ENCODE measurements at regions not wholly inside any gene's neighbourhood (a gene's known extent, or its start where the extent isn't known, plus 50 kb on each side); places are given as distances from the start of the nearest gene placed in this dataset.

DNA sequence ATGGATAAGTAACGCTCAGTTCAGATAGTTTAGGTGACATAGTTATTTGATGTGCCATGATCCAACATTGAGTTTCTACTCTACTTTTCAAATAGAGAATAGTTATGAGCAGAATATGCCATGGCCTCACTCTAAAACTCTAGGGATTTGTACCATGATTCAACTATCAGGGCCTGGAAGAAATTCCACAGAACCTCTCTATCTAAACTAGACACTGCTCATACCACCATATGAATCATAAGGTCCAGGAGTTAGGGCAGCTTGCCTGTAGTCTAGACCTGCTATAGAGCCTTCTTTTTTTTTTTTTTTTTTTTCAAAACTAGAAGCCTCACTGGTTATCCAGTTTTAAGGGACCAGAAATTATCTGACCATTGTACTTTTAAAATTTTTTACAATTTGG is 571.8 kb upstream of the IMPG1 start:
- no peaks in the 10 kb centered on the region for H3K27me3 ChIP-seq (ENCODE audit: insufficient read depth, poor library complexity, severe bottlenecking)
- H3K4me1 ChIP-seq (ENCODE audit: insufficient read depth, poor library complexity, severe bottlenecking) = no peaks in the 10 kb centered on the region
- DNase-seq (ENCODE audit: low spot score) = no peak
- H3K9me3 ChIP-seq (ENCODE audit: severe bottlenecking) = no peaks in the 10 kb centered on the region
- no peak for ATAC-seq (ENCODE audit: low read depth)
- no peak overlapping the region for H3K27ac ChIP-seq (ENCODE audit: poor library complexity, severe bottlenecking)
- no peaks in the 10 kb centered on the region for H3K36me3 ChIP-seq (ENCODE audit: low read depth)
- TF ChIP-seq, protein P1, sequence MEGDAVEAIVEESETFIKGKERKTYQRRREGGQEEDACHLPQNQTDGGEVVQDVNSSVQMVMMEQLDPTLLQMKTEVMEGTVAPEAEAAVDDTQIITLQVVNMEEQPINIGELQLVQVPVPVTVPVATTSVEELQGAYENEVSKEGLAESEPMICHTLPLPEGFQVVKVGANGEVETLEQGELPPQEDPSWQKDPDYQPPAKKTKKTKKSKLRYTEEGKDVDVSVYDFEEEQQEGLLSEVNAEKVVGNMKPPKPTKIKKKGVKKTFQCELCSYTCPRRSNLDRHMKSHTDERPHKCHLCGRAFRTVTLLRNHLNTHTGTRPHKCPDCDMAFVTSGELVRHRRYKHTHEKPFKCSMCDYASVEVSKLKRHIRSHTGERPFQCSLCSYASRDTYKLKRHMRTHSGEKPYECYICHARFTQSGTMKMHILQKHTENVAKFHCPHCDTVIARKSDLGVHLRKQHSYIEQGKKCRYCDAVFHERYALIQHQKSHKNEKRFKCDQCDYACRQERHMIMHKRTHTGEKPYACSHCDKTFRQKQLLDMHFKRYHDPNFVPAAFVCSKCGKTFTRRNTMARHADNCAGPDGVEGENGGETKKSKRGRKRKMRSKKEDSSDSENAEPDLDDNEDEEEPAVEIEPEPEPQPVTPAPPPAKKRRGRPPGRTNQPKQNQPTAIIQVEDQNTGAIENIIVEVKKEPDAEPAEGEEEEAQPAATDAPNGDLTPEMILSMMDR (IDR thresholded peaks at IDR 0.05; ENCODE audit: poor library complexity, severe bottlenecking) = no peak
- no peak overlapping the region for H3K4me3 ChIP-seq (ENCODE audit: severe bottlenecking)

GRCh38 chr6:76639941-76640340 is 567.5 kb upstream of the IMPG1 start:
- Histone ChIP-seq H3K4me3 (ENCODE audit: severe bottlenecking) (no peak overlapping the region), H3K27ac (ENCODE audit: poor library complexity, severe bottlenecking) (no peak overlapping the region), H3K4me1 (ENCODE audit: insufficient read depth, poor library complexity, severe bottlenecking) (no peaks in the 10 kb centered on the region), H3K9me3 (ENCODE audit: severe bottlenecking) (no peaks in the 10 kb centered on the region), H3K27me3 (ENCODE audit: insufficient read depth, poor library complexity, severe bottlenecking) (no peaks in the 10 kb centered on the region), H3K36me3 (ENCODE audit: low read depth) (no peaks in the 10 kb centered on the region)
- no peak for DNase-seq (ENCODE audit: low spot score)
- TF ChIP-seq, protein P1 (IDR thresholded peaks at IDR 0.05; ENCODE audit: poor library complexity, severe bottlenecking) = no peak
- ATAC-seq (ENCODE audit: low read depth) = no peak

GRCh38 chr6:76634695-76635094 is 562.2 kb upstream of the IMPG1 start:
- DNase-seq (ENCODE audit: low spot score) = no peak
- H3K27ac ChIP-seq (ENCODE audit: poor library complexity, severe bottlenecking) = no peak overlapping the region
- H3K9me3 ChIP-seq (ENCODE audit: severe bottlenecking) = no peaks in the 10 kb centered on the region
- TF ChIP-seq, protein P1 (IDR thresholded peaks at IDR 0.05; ENCODE audit: poor library complexity, severe bottlenecking) = no peak
- ATAC-seq (ENCODE audit: low read depth) = no peak
- H3K27me3 ChIP-seq (ENCODE audit: insufficient read depth, poor library complexity, severe bottlenecking) = no peaks in the 10 kb centered on the region
- no peaks in the 10 kb centered on the region for H3K4me1 ChIP-seq (ENCODE audit: insufficient read depth, poor library complexity, severe bottlenecking)
- no peak overlapping the region for H3K4me3 ChIP-seq (ENCODE audit: severe bottlenecking)
- H3K36me3 ChIP-seq (ENCODE audit: low read depth) = no peaks in the 10 kb centered on the region

- TF ChIP-seq, protein P1 (IDR thresholded peaks at IDR 0.05; ENCODE audit: poor library complexity, severe bottlenecking) = no peak
- Histone ChIP-seq H3K36me3 (ENCODE audit: low read depth) (no peaks in the 10 kb centered on the region), H3K4me3 (ENCODE audit: severe bottlenecking) (no peak overlapping the region), H3K9me3 (ENCODE audit: severe bottlenecking) (no peaks in the 10 kb centered on the region), H3K4me1 (ENCODE audit: insufficient read depth, poor library complexity, severe bottlenecking) (no peaks in the 10 kb centered on the region), H3K27ac (ENCODE audit: poor library complexity, severe bottlenecking) (no peak overlapping the region), H3K27me3 (ENCODE audit: insufficient read depth, poor library complexity, severe bottlenecking) (no peaks in the 10 kb centered on the region)
- DNase-seq (ENCODE audit: low spot score) = no peak
- peak; percentile 55; the same call in 1 of the 3 replicates for ATAC-seq (ENCODE audit: low read depth)
Observed at GRCh38 chr6:76633259-76633658, 560.8 kb upstream of the IMPG1 start.

DNA sequence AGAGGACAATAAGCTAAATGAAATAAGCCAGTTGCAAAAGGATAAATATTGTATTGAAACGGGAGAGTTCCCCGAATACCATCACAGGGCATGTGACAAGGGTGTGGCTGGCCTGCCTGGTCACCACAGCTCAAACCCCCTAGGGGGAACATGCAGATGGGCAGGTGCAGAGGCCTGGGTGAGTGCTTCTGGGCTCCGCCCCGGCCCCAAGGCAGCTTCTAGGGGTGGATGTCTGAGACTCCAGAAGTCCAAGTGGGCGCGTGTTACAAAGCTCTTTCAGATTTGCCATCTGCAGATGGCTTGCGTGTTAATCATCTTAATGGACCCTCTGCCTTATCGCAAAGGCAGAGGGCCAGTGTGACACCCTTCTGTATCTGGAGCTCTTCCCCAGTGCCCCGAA is 559.2 kb upstream of the IMPG1 start:
- no peaks in the 10 kb centered on the region for H3K4me1 ChIP-seq (ENCODE audit: insufficient read depth, poor library complexity, severe bottlenecking)
- TF ChIP-seq, protein P1 (IDR thresholded peaks at IDR 0.05; ENCODE audit: poor library complexity, severe bottlenecking) = no peak
- H3K27me3 ChIP-seq (ENCODE audit: insufficient read depth, poor library complexity, severe bottlenecking) = no peaks in the 10 kb centered on the region
- no peak for ATAC-seq (ENCODE audit: low read depth)
- H3K4me3 ChIP-seq (ENCODE audit: severe bottlenecking) = no peak overlapping the region
- H3K27ac ChIP-seq (ENCODE audit: poor library complexity, severe bottlenecking) = no peak overlapping the region
- H3K9me3 ChIP-seq (ENCODE audit: severe bottlenecking) = no peaks in the 10 kb centered on the region
- no peak for DNase-seq (ENCODE audit: low spot score)
- no peaks in the 10 kb centered on the region for H3K36me3 ChIP-seq (ENCODE audit: low read depth)

All from RWPE2 (cell line).